Type B pancreatic cell (in vitro differentiated cells): ENCODE measurements at regions not wholly inside any gene's neighbourhood (a gene's known extent, or its start where the extent isn't known, plus 50 kb on each side); places are given as distances from the start of the nearest gene placed in this dataset.

ENCODE experiments used
- DNase-seq: peaks from one replicate; pipeline ENCODE4 v3.0.0; 2021; ENCODE audit warnings: mixed read lengths; ENCODE audit not compliant: unreplicated experiment; ENCODE audit errors: extremely low spot score
- H3K27ac Mint-ChIP-seq: 2 replicates; pipeline ENCODE4 v1.8.0; 2021; ENCODE audit warnings: mild to moderate bottlenecking, mixed read lengths
- H3K27me3 Mint-ChIP-seq: 2 replicates; pipeline ENCODE4 v1.8.0; 2021; ENCODE audit warnings: mixed read lengths
- H3K36me3 Mint-ChIP-seq: 2 replicates; pipeline ENCODE4 v1.8.0; 2021; ENCODE audit warnings: mixed read lengths
- H3K4me1 Mint-ChIP-seq: one replicate; pipeline ENCODE4 v1.8.0; 2021; ENCODE audit warnings: mixed read lengths; ENCODE audit not compliant: unreplicated experiment
- H3K4me3 Mint-ChIP-seq: 2 replicates; pipeline ENCODE4 v1.8.0; 2021; ENCODE audit warnings: mild to moderate bottlenecking, mixed read lengths
- H3K9me3 Mint-ChIP-seq: 2 replicates; pipeline ENCODE4 v1.8.0; 2021; ENCODE audit warnings: mixed read lengths
- TF ChIP-seq, protein P1 (sequence below): fragments of 200-600 bp; sonication (generic); conservative IDR thresholded peaks from 2 replicates; pipeline ENCODE4 v1.5.0; 2021; ENCODE audit warnings: antibody characterized with exemption, mild to moderate bottlenecking

DNA sequence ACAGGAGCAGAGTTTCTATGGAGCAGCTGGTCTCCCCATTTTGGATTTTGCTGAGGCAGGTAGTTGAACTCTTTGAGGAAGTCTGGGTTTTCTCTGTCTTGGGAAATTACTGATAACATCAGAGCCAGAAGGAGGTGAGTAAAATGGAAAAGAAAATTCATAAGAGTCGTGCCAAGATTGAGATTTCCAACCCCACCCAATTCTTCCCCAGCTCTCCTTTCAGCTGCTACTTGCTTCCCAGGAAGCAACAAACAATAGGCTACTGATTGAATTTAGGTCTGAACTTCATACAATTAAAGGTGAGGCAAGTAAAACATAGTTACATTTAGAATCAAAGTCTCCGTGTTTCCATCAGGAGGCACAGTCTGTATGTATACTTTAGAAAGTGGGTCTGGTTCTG lies 54.6 kb upstream of the EOLA2 start:
- H3K27me3 Mint-ChIP-seq, result no peaks in the 10 kb centered on the region
- H3K9me3 Mint-ChIP-seq, result peaks cover 5% of the 10 kb centered on the region
- no peaks in the 10 kb centered on the region for H3K36me3 Mint-ChIP-seq
- no peak overlapping the region for H3K27ac Mint-ChIP-seq
- TF ChIP-seq, protein P1, sequence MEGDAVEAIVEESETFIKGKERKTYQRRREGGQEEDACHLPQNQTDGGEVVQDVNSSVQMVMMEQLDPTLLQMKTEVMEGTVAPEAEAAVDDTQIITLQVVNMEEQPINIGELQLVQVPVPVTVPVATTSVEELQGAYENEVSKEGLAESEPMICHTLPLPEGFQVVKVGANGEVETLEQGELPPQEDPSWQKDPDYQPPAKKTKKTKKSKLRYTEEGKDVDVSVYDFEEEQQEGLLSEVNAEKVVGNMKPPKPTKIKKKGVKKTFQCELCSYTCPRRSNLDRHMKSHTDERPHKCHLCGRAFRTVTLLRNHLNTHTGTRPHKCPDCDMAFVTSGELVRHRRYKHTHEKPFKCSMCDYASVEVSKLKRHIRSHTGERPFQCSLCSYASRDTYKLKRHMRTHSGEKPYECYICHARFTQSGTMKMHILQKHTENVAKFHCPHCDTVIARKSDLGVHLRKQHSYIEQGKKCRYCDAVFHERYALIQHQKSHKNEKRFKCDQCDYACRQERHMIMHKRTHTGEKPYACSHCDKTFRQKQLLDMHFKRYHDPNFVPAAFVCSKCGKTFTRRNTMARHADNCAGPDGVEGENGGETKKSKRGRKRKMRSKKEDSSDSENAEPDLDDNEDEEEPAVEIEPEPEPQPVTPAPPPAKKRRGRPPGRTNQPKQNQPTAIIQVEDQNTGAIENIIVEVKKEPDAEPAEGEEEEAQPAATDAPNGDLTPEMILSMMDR, result no peak
- H3K4me1 Mint-ChIP-seq, result no peaks in the 10 kb centered on the region
- no peak for DNase-seq
- no peak overlapping the region for H3K4me3 Mint-ChIP-seq

- H3K27me3 Mint-ChIP-seq, result no peaks in the 10 kb centered on the region
- TF ChIP-seq, protein P1, result no peak
- no peak overlapping the region for H3K4me3 Mint-ChIP-seq
- no peaks in the 10 kb centered on the region for H3K4me1 Mint-ChIP-seq
- peaks cover 5% of the 10 kb centered on the region for H3K9me3 Mint-ChIP-seq
- DNase-seq, result no peak
- H3K27ac Mint-ChIP-seq, result no peak overlapping the region
- no peaks in the 10 kb centered on the region for H3K36me3 Mint-ChIP-seq
Observed at GRCh38 chrX:149993989-149994388, 55.7 kb upstream of the EOLA2 start.

GRCh38 chrX:149996515-149996914 lies 58.2 kb upstream of the EOLA2 start:
- Mint-ChIP-seq H3K4me1 (no peaks in the 10 kb centered on the region), H3K27me3 (no peaks in the 10 kb centered on the region), H3K4me3 (no peak overlapping the region), H3K9me3 (peaks cover 10% of the 10 kb centered on the region), H3K27ac (no peak overlapping the region), H3K36me3 (no peaks in the 10 kb centered on the region)
- TF ChIP-seq, protein P1, result no peak
- DNase-seq, result no peak

DNA sequence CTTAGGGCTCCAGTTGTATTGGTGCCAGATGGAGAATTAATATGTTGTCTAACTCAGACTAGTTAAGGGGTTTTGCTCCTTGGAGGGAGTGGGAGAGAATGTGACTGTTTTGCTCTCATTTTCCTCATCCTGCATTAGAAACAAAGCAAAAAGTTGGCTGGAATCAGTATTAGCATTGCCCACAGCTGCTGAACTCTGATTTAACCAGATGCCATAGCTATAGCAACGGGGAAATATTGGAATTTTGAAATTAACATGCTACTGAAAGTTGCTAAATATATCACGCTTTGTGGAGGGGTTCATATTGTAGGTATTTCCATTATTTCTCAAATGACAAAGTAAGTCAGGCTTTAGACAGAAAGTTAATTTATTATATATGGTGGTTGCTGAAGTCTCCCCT lies 66.7 kb upstream of the EOLA2 start:
- no peaks in the 10 kb centered on the region for H3K36me3 Mint-ChIP-seq
- no peaks in the 10 kb centered on the region for H3K4me1 Mint-ChIP-seq
- TF ChIP-seq, protein P1, result no peak
- H3K9me3 Mint-ChIP-seq, result peaks cover 1% of the 10 kb centered on the region
- H3K4me3 Mint-ChIP-seq, result no peak overlapping the region
- no peak for DNase-seq
- H3K27me3 Mint-ChIP-seq, result no peaks in the 10 kb centered on the region
- no peak overlapping the region for H3K27ac Mint-ChIP-seq

DNA sequence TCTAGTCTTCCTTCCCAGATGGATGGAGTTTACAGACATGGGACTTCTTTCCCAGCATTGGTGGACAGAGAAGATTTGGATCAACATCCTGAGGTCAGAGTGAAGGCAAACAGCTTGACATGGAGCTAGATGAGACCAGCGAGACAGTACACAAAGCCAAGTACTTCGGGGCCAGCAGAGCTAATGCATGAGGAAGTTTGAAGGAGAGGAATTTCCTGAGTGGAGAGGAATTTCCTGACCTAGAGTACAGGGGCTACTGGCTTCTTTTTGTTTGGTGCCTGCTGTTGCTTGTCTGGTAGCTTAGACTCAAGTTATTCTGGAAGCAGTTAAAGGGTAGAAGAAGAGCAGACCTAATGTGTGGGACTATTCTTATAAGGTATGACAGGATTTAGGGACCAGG lies 69.1 kb upstream of the EOLA2 start:
- Mint-ChIP-seq H3K9me3 (no peaks in the 10 kb centered on the region), H3K27me3 (no peaks in the 10 kb centered on the region), H3K36me3 (no peaks in the 10 kb centered on the region), H3K4me1 (no peaks in the 10 kb centered on the region), H3K27ac (no peak overlapping the region), H3K4me3 (no peak overlapping the region)
- DNase-seq, result no peak
- TF ChIP-seq, protein P1, result no peak
